ENCODE measurements at regions not wholly inside any gene's neighbourhood (a gene's known extent, or its start where the extent isn't known, plus 50 kb on each side); places are given as distances from the start of the nearest gene placed in this dataset.

GRCh38 chr14:53461858-53462257 is 308.7 kb upstream of the DDHD1 start:
- TF ChIP-seq CTCF (IDR thresholded peaks at IDR 0.05) (no peak), POLR2A (IDR thresholded peaks at IDR 0.05) (no peak)

Measured in testis (tissue), 2 donors.